ENCODE measurements at regions not wholly inside any gene's neighbourhood (a gene's known extent, or its start where the extent isn't known, plus 50 kb on each side); places are given as distances from the start of the nearest gene placed in this dataset.

- TF ChIP-seq CTCF (conservative IDR thresholded peaks at IDR 0.05; ENCODE audit: low read length) = no peak
- no peak for TF ChIP-seq EZH2phosphoT487 (IDR thresholded peaks at IDR 0.05; ENCODE audit: borderline replicate concordance, low read depth, low read length)
Measured at GRCh38 chr5:4220016-4220415, 624.4 kb downstream of the IRX1 start.

Data from OCI-LY7 (cell line).